ENCODE measurements at regions not wholly inside any gene's neighbourhood (a gene's known extent, or its start where the extent isn't known, plus 50 kb on each side); places are given as distances from the start of the nearest gene placed in this dataset.

GRCh38 chr14:76925097-76925441, 98.9 kb downstream of the LRRC74A start:
- H3K4me1 Mint-ChIP-seq: peaks cover 77% of the 10 kb centered on the region
- DNase-seq (ENCODE audit: low spot score) (no peak), ATAC-seq (no peak)
- H3K4me2 ChIP-seq: peak overlapping the region; percentile 73
- no peaks in the 10 kb centered on the region for H3K36me3 ChIP-seq (ENCODE audit: insufficient read depth)
- peaks cover 16% of the 10 kb centered on the region; the same call in 1 of the 2 replicates for H3F3A ChIP-seq (replicated peaks; ENCODE audit: low read depth)
- peak overlapping the region; percentile 3; the same call in 1 of the 3 replicates for H3K4me3 Mint-ChIP-seq
- no peak overlapping the region for H2AFZ ChIP-seq
- peak overlapping the region; percentile 79; the same call in 1 of the 2 replicates for H3K27ac ChIP-seq (ENCODE audit: low read depth)
- no peaks in the 10 kb centered on the region for H3K27me3 ChIP-seq (ENCODE audit: insufficient read depth)
- no peaks in the 10 kb centered on the region for H4K20me1 ChIP-seq (replicated peaks; ENCODE audit: insufficient read depth)
- H3K27me3 Mint-ChIP-seq (ENCODE audit: insufficient read depth, low read depth, poor library complexity): peaks cover 30% of the 10 kb centered on the region
- H3K4me3 ChIP-seq: peak overlapping the region; percentile 48; the same call in 1 of the 2 replicates
- H3K79me2 ChIP-seq (replicated peaks; ENCODE audit: insufficient read depth): no peaks in the 10 kb centered on the region
- H3K4me1 ChIP-seq (ENCODE audit: insufficient read depth): peaks cover 85% of the 10 kb centered on the region
- no peaks in the 10 kb centered on the region for H3K36me3 Mint-ChIP-seq (ENCODE audit: low read depth)
- H3K9me2 ChIP-seq (ENCODE audit: insufficient read depth): no peaks in the 10 kb centered on the region
- peak overlapping the region; percentile 90 for H3K27ac Mint-ChIP-seq
- TF ChIP-seq JUNB (IDR thresholded peaks at IDR 0.05; ENCODE audit: unreplicated experiment): no peak
- no peak for TF ChIP-seq ZNF114 (CRISPR knock-in tag; IDR thresholded peaks at IDR 0.05)
- TF ChIP-seq REST (IDR thresholded peaks at IDR 0.05; ENCODE audit: unreplicated experiment): no peak
- no peak for TF ChIP-seq EZH2 (IDR thresholded peaks at IDR 0.05; ENCODE audit: low read depth, unreplicated experiment)
- TF ChIP-seq EZH2phosphoT487 (IDR thresholded peaks at IDR 0.05; ENCODE audit: unreplicated experiment): no peak
- TF ChIP-seq CTCF (conservative IDR thresholded peaks at IDR 0.05; ENCODE audit: low read depth in 2 of 2): no peak
- no peak for TF ChIP-seq STAT1 (IDR thresholded peaks at IDR 0.05; ENCODE audit: unreplicated experiment)
- TF ChIP-seq CREB1 (CRISPR knock-in tag; IDR thresholded peaks at IDR 0.05; ENCODE audit: low read depth): no peak
- TF ChIP-seq ZNF462 (CRISPR knock-in tag; IDR thresholded peaks at IDR 0.05): no peak
- no peak for TF ChIP-seq POLR2AphosphoS5 (IDR thresholded peaks at IDR 0.05; ENCODE audit: low read depth)
- TF ChIP-seq ETS1 (IDR thresholded peaks at IDR 0.05): no peak
- no peak for TF ChIP-seq NANOG (IDR thresholded peaks at IDR 0.05; ENCODE audit: borderline replicate concordance)
- TF ChIP-seq ZNF331 (CRISPR knock-in tag; IDR thresholded peaks at IDR 0.05; ENCODE audit: low read depth): no peak
- H3K9me3 Mint-ChIP-seq: no peaks in the 10 kb centered on the region
